ENCODE measurements at regions not wholly inside any gene's neighbourhood (a gene's known extent, or its start where the extent isn't known, plus 50 kb on each side); places are given as distances from the start of the nearest gene placed in this dataset.

DNA sequence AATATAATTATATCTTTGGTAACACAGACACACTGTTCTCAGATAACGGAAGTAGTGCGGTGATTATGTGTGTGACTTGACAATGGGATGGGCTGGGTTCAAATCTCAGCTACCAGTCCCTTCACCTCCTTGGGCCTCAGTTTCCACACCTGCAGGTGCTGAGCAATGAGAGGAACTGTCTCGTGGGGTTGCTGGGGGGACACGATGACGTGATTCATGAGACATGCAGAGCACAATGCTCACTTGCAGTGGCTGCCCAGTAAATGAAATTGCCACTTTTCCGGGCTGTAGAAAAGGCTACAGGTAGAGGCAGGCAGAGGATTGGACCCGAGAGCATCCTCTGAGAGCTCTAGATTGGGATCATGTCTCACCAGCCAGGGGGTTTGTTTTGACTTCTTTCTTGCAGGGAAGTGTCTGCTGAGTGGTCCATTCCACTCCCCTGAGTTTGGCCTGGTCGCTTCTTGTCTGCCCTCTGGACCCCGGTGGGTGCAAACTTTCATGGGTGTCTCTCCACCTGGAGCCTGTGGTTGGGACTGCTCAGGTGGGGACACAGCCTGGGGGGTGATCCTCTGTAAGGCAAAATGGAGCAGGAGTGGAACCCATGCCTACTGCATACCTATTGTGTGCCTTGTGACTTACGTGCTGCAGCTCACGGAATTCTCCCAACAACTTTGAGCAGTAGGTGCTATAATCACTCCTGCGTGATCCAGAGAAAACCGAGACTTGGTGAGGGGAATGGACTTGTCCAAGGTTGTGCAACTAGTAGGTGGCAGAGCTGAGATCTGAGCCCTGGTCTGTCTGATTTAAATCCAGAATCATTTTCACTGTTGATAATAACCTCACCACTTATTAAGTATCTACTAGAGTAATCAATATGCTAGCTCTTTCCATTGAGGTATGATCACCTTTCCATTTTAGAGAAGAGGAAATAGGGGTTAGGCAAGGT lies 147.2 kb downstream of the CEBPB start:
- H3K4me3 ChIP-seq (ENCODE audit: low read depth in 1 of 2, low read length in 2 of 2): no peak overlapping the region
- H3K9me3 ChIP-seq (ENCODE audit: control insufficient read depth in 1 of 2, low read length in 2 of 2): no peaks in the 10 kb centered on the region
- H3K9ac ChIP-seq (ENCODE audit: low read depth in 1 of 2, low read length in 2 of 2): no peak overlapping the region
- H3K27ac ChIP-seq (ENCODE audit: low read depth, low read length): no peak overlapping the region
- no peaks in the 10 kb centered on the region for H3K27me3 ChIP-seq (ENCODE audit: control insufficient read depth in 1 of 2, insufficient read depth in 2 of 2, low read length in 2 of 2)
- H3K36me3 ChIP-seq (ENCODE audit: control insufficient read depth in 1 of 2, insufficient read depth in 2 of 2, low read length in 2 of 2): no peaks in the 10 kb centered on the region
- peaks cover 27 to 38% of the 10 kb centered on the region in 2 donors for H3K4me1 ChIP-seq (ENCODE audit: control insufficient read depth in 1 of 2, insufficient read depth in 2 of 2, low read length in 2 of 2)

DNA sequence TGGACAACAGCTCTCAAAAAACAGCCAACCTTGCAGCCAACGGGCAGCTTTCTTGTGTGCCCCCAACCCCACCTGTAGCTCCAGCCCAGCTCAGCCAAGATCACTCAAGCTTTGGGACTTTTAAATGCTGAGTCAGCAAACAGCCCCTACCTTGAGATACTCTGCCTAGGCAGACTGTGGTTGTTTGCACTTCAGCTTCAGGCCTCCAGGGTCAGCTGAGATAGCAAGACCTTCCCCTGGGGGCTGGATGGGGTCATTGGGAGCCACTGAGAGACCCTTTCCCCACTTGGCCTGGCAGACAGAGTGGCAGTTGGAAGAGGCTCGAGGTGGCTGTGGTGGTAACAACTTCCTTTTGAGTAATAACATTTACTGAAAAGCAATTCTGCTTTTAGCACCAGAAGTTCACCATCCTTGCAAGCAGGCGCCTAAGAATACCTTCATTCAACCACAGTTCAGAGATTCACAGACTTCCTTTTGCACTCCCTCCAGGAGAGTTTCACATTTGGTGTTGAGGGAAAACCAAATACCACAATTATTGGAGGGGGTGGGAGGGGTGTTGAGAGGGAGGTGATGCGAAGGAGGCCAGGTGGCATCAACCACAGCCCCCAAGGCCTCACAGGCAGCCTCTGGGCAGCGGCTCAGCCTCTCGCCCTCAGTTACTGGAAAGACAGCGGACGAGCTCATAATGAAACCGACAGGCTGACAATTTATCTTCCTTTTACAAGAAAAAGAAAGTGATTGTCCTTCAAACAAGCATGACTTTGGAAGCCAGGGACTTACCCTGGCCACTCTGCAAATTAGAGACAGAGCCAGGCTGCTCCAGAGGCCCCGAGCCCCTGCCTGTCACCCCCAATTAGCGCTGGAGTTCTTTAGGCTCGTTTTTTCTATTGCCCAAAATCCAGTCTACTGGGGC lies 148.1 kb downstream of the CEBPB start:
- Histone ChIP-seq H3K9ac (ENCODE audit: low read depth in 1 of 2, low read length in 2 of 2) (no peak overlapping the region), H3K9me3 (ENCODE audit: control insufficient read depth in 1 of 2, low read length in 2 of 2) (no peaks in the 10 kb centered on the region), H3K4me3 (ENCODE audit: low read depth in 1 of 2, low read length in 2 of 2) (peak overlapping the region in 1 of 2 donors; percentile 17), H3K36me3 (ENCODE audit: control insufficient read depth in 1 of 2, insufficient read depth in 2 of 2, low read length in 2 of 2) (no peaks in the 10 kb centered on the region), H3K27ac (ENCODE audit: low read depth, low read length) (no peak overlapping the region), H3K4me1 (ENCODE audit: control insufficient read depth in 1 of 2, insufficient read depth in 2 of 2, low read length in 2 of 2) (peaks cover 18 to 34% of the 10 kb centered on the region in 2 donors), H3K27me3 (ENCODE audit: control insufficient read depth in 1 of 2, insufficient read depth in 2 of 2, low read length in 2 of 2) (no peaks in the 10 kb centered on the region)

DNA sequence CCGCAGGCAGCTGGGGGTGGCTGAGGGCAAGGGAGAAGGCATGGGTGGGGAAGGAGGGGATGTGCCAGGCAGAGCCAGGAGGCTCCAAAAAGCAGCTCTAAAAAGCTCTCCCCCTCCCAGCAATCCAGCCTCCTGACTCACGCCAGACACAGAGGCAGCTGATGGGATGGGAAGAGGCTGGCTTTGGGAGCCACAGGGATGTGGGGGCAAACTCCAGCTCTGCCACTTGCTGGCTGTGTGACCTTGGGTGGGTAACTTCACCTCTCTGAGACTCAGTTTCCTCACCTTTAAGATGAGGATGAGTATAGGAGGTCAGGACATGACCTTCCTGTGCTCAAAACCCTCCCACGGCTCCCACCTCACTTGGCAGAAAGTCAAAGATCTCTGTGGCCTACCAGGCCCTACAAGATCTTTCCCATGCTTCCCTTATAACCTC lies 148.9 kb downstream of the CEBPB start:
- H3K4me3 ChIP-seq (ENCODE audit: low read depth in 1 of 2, low read length in 2 of 2): no peak overlapping the region
- no peaks in the 10 kb centered on the region for H3K27me3 ChIP-seq (ENCODE audit: control insufficient read depth in 1 of 2, insufficient read depth in 2 of 2, low read length in 2 of 2)
- H3K36me3 ChIP-seq (ENCODE audit: control insufficient read depth in 1 of 2, insufficient read depth in 2 of 2, low read length in 2 of 2): no peaks in the 10 kb centered on the region
- H3K9me3 ChIP-seq (ENCODE audit: control insufficient read depth in 1 of 2, low read length in 2 of 2): no peaks in the 10 kb centered on the region
- peaks cover 14 to 34% of the 10 kb centered on the region in 2 donors for H3K4me1 ChIP-seq (ENCODE audit: control insufficient read depth in 1 of 2, insufficient read depth in 2 of 2, low read length in 2 of 2)
- no peak overlapping the region for H3K9ac ChIP-seq (ENCODE audit: low read depth in 1 of 2, low read length in 2 of 2)
- H3K27ac ChIP-seq (ENCODE audit: low read depth, low read length): no peak overlapping the region

DNA sequence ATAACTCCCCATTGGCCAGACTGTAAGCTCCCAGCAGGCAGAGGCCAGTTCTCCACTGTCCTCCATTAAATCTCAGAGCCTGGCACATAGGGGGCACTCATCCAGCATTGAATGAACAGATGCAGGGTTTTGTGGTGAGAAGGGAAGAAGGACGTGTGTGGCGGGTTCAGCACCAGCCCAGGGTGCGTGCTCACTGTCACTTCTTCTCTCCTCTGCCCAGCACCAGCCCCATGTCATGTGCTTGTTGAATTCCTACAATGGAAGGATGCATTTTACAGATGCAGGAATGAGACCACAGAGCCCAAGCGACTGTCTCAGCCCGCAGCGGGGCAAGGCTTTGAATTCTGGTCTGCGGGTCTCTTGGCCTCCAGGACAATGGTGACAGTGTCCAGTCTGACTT lies 149.9 kb downstream of the CEBPB start:
- H3K27me3 ChIP-seq (ENCODE audit: control insufficient read depth in 1 of 2, insufficient read depth in 2 of 2, low read length in 2 of 2): no peaks in the 10 kb centered on the region
- H3K9me3 ChIP-seq (ENCODE audit: control insufficient read depth in 1 of 2, low read length in 2 of 2): no peaks in the 10 kb centered on the region
- H3K4me1 ChIP-seq (ENCODE audit: control insufficient read depth in 1 of 2, insufficient read depth in 2 of 2, low read length in 2 of 2): peaks cover 14 to 35% of the 10 kb centered on the region in 2 donors
- no peak overlapping the region for H3K4me3 ChIP-seq (ENCODE audit: low read depth in 1 of 2, low read length in 2 of 2)
- H3K36me3 ChIP-seq (ENCODE audit: control insufficient read depth in 1 of 2, insufficient read depth in 2 of 2, low read length in 2 of 2): no peaks in the 10 kb centered on the region
- H3K9ac ChIP-seq (ENCODE audit: low read depth in 1 of 2, low read length in 2 of 2): no peak overlapping the region
- H3K27ac ChIP-seq (ENCODE audit: low read depth, low read length): no peak overlapping the region

DNA sequence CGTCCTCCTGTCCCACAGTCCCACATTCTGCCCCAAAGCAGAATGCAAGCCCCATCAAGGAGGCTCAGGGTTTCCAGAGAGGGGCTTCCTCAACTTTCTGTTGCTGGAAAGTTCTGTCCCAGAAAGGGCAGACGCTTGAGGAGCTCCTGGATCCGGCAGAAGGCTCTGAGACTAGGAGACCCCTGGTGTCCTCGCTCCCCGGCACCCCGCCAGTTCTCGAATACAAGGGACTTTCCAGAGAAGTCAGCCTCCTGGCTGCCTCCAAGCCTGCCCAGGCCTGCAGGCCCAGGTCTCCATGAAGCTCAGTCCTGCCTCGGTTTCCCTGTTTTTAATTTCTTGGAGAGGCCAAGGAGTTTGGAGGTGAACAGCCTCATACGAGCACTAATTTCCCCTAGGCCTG lies 150.4 kb downstream of the CEBPB start:
- H3K4me1 ChIP-seq (ENCODE audit: control insufficient read depth in 1 of 2, insufficient read depth in 2 of 2, low read length in 2 of 2): peaks cover 18 to 40% of the 10 kb centered on the region in 2 donors
- H3K4me3 ChIP-seq (ENCODE audit: low read depth in 1 of 2, low read length in 2 of 2): no peak overlapping the region
- no peaks in the 10 kb centered on the region for H3K27me3 ChIP-seq (ENCODE audit: control insufficient read depth in 1 of 2, insufficient read depth in 2 of 2, low read length in 2 of 2)

DNA sequence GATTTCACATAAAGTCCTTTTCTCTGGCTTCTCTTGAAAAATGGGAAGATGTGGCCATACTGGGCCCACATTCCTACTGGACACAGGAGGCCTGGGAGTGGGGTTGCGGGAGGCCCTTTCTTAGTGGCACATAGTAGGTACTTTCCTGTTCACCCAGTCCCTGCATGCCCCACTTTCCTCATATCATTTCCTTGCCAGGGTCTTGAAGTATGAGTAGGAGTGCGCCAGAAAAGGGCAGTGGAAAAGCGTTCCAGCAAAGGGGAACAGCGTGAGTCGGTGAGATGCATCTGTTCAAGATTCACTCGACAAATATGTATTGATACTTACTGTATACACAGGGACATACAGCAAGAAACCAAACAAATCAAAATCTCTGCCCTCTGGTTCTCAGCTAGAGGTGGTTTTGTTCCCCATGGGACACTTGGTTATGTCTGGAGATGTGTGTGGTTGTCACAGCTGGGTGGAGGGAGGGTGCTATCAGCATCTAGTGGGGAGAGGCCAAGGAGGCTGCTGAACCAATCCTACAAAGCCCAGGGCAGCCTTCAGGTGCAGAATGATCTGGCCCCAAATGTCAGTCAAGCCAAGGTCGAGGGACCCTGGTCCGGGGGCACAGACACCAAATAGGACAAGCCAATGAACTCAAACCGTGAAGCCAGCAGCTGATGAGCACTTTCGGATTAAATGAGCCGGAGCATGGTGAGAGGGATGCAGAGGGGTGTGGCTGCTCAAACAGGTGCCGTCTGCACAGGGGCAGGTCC lies 151.4 kb downstream of the CEBPB start:
- H3K36me3 ChIP-seq (ENCODE audit: control insufficient read depth in 1 of 2, insufficient read depth in 2 of 2, low read length in 2 of 2): no peaks in the 10 kb centered on the region
- H3K9ac ChIP-seq (ENCODE audit: low read depth in 1 of 2, low read length in 2 of 2): no peak overlapping the region
- H3K4me3 ChIP-seq (ENCODE audit: low read depth in 1 of 2, low read length in 2 of 2): no peak overlapping the region
- H3K9me3 ChIP-seq (ENCODE audit: control insufficient read depth in 1 of 2, low read length in 2 of 2): no peaks in the 10 kb centered on the region
- peaks cover 28 to 50% of the 10 kb centered on the region in 2 donors for H3K4me1 ChIP-seq (ENCODE audit: control insufficient read depth in 1 of 2, insufficient read depth in 2 of 2, low read length in 2 of 2)
- no peaks in the 10 kb centered on the region for H3K27me3 ChIP-seq (ENCODE audit: control insufficient read depth in 1 of 2, insufficient read depth in 2 of 2, low read length in 2 of 2)
- no peak overlapping the region for H3K27ac ChIP-seq (ENCODE audit: low read depth, low read length)

More for the DNA sequence above, 150.4 kb downstream of the CEBPB start:
- Histone ChIP-seq H3K36me3 (ENCODE audit: control insufficient read depth in 1 of 2, insufficient read depth in 2 of 2, low read length in 2 of 2) (no peaks in the 10 kb centered on the region), H3K9me3 (ENCODE audit: control insufficient read depth in 1 of 2, low read length in 2 of 2) (no peaks in the 10 kb centered on the region), H3K27ac (ENCODE audit: low read depth, low read length) (no peak overlapping the region), H3K9ac (ENCODE audit: low read depth in 1 of 2, low read length in 2 of 2) (no peak overlapping the region)

DNA sequence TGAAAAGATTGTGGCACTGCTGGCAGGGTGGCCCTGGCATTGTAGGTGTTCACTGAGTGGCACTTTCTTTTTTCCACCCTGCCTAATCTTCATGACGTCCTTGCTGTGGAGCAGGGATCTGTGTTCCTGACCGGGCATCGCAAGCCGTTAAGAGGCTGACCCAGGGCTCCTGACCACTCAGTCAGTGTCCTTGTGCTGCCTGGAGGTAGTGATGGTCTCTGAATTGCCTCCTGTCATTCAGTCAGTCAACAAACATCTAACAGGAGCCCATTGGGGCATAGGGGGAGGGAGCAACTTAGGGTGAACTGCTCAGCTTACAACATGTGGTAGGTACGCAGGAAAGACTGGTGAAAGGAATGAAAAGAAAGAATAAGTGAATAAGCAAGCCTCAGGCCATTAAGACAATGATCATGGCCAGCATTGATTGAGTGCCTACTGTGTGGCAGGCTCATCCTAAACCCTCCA lies 152.0 kb downstream of the CEBPB start:
- H3K36me3 ChIP-seq (ENCODE audit: control insufficient read depth in 1 of 2, insufficient read depth in 2 of 2, low read length in 2 of 2): no peaks in the 10 kb centered on the region
- no peak overlapping the region for H3K4me3 ChIP-seq (ENCODE audit: low read depth in 1 of 2, low read length in 2 of 2)
- H3K27me3 ChIP-seq (ENCODE audit: control insufficient read depth in 1 of 2, insufficient read depth in 2 of 2, low read length in 2 of 2): no peaks in the 10 kb centered on the region
- H3K9me3 ChIP-seq (ENCODE audit: control insufficient read depth in 1 of 2, low read length in 2 of 2): no peaks in the 10 kb centered on the region
- no peak overlapping the region for H3K27ac ChIP-seq (ENCODE audit: low read depth, low read length)
- no peak overlapping the region for H3K9ac ChIP-seq (ENCODE audit: low read depth in 1 of 2, low read length in 2 of 2)
- peaks cover 29 to 52% of the 10 kb centered on the region in 2 donors for H3K4me1 ChIP-seq (ENCODE audit: control insufficient read depth in 1 of 2, insufficient read depth in 2 of 2, low read length in 2 of 2)

DNA sequence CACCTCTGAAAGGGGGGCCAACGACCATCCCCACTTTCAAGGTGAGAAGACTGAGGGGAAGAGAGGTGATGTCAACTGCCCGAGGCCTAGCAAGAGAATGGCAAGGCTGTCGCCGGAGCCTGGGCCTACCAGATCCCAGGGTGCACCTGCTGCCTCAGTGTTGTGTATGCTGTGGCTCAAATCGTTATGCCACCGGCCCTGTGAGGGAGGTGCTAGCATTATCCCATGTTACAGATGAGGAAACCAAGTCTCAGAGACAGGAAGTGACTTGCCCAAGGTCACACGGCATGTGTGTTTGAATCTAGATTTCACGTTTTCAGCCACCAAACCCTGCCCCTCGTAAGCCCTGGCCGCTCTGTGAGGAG lies 152.5 kb downstream of the CEBPB start:
- Histone ChIP-seq H3K27ac (ENCODE audit: low read depth, low read length) (no peak overlapping the region), H3K4me1 (ENCODE audit: control insufficient read depth in 1 of 2, insufficient read depth in 2 of 2, low read length in 2 of 2) (peaks cover 26 to 48% of the 10 kb centered on the region in 2 donors), H3K9me3 (ENCODE audit: control insufficient read depth in 1 of 2, low read length in 2 of 2) (no peaks in the 10 kb centered on the region)

DNA sequence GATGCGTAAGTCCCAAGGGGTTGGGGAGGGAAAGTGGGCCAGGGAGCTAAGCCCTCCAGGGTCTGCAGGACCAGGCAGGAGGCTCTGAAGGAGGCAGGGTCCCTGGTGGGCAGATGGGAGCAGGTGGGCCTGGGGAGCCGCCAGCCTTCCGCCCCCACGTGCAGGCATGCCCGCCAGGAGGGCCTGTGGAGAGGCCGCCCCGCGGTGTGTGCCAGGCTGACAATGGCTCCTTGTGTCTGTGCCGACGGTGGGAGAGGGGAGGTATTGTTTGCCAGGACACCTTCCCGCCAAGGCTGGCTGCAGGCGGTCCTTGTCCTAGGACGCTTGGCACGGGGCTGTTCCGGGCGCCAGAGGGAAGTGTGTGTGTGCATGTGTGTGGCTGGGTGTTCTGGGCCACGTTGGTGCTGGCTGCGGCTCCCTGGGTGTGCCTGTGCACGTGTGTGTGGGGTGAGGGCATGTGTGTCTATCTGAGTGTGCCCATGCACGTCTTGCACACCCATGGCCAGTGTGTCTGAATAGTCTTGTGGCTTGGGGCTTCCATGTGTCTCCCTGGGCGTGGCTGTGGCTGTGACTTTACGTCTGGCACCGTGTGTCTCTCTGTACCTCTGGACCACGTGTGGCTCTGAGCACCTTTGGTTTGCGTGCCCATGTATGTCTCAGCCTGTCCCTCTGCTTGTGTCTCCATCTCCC lies 153.0 kb downstream of the CEBPB start:
- Histone ChIP-seq H3K27me3 (ENCODE audit: control insufficient read depth in 1 of 2, insufficient read depth in 2 of 2, low read length in 2 of 2) (no peaks in the 10 kb centered on the region), H3K4me3 (ENCODE audit: low read depth in 1 of 2, low read length in 2 of 2) (no peak overlapping the region), H3K9ac (ENCODE audit: low read depth in 1 of 2, low read length in 2 of 2) (no peak overlapping the region), H3K4me1 (ENCODE audit: control insufficient read depth in 1 of 2, insufficient read depth in 2 of 2, low read length in 2 of 2) (peaks cover 21 to 43% of the 10 kb centered on the region in 2 donors), H3K9me3 (ENCODE audit: control insufficient read depth in 1 of 2, low read length in 2 of 2) (no peaks in the 10 kb centered on the region), H3K36me3 (ENCODE audit: control insufficient read depth in 1 of 2, insufficient read depth in 2 of 2, low read length in 2 of 2) (no peaks in the 10 kb centered on the region), H3K27ac (ENCODE audit: low read depth, low read length) (no peak overlapping the region)

More for the DNA sequence above, 152.5 kb downstream of the CEBPB start:
- Histone ChIP-seq H3K27me3 (ENCODE audit: control insufficient read depth in 1 of 2, insufficient read depth in 2 of 2, low read length in 2 of 2) (no peaks in the 10 kb centered on the region), H3K4me3 (ENCODE audit: low read depth in 1 of 2, low read length in 2 of 2) (no peak overlapping the region), H3K36me3 (ENCODE audit: control insufficient read depth in 1 of 2, insufficient read depth in 2 of 2, low read length in 2 of 2) (no peaks in the 10 kb centered on the region), H3K9ac (ENCODE audit: low read depth in 1 of 2, low read length in 2 of 2) (no peak overlapping the region)

Measured in duodenal mucosa (tissue), 2 donors.